HG03354 (cell line): ENCODE measurements at regions not wholly inside any gene's neighbourhood (a gene's known extent, or its start where the extent isn't known, plus 50 kb on each side); places are given as distances from the start of the nearest gene placed in this dataset.
"Not testable (repeated sequence)": the region's sequence is repeated elsewhere in the genome, so short reads cannot be mapped to it uniquely, and the experiment has no call there.

ENCODE experiments used
- ATAC-seq: cut with Tn5 transposase; IDR thresholded peaks from one replicate; pipeline ENCODE4 v1.9.1; 2021; ENCODE audit warnings: mild to moderate bottlenecking; ENCODE audit not compliant: unreplicated experiment, poor library complexity, severe bottlenecking

DNA sequence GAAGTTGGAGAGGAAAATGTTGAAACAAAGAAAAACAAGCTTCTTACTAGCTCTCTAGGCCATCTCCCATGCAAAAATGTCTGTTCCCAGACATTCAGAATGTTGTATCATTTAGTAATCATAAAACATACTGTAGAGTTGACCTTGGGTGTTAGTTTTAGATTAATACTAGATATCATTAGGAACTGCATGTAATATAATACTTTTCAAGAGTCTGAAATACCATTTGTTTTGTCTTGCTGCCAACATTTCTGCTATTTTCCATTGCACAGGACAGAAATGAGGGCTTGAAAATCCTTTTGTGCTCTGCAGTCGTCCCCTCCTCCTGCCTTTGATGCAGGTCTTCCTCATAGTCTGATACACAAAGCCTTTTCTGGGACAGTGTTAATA is 89.5 kb upstream of the RBMS1 start:
- ATAC-seq, result no peak

DNA sequence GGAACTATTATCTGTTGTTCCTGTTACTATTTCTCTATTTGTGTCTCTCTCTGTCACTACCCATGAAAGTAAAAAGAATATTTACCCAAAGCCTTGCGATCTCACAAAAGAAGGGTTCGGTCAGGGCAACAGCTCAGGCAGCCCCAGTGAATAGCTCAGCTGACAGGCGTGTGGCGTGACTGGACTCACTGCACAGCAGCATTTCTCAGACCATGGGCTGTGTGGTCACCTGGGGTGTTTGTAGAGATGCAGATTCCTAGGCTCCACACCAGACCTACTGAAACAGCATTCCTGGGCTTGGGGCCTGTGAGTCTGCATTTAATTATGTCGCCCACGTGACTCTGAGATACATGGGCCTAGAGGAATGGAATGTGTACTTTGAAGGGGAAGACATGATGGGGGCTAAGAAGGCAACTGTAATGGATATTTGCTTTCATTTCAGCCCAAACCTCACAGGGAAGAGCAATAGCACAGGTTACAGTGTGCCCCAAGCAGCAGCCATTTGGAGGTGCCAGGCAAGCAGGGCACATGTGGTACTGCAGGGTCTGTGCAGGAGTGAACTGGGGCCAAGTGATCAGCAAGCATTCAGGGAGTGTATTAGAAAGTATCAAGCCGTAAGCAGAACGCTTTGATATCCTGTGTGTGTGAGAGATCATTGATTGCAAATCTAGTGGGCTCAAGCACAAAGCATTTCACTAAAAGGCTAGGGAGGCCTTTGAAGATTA is 90.4 kb upstream of the RBMS1 start:
- no peak for ATAC-seq

DNA sequence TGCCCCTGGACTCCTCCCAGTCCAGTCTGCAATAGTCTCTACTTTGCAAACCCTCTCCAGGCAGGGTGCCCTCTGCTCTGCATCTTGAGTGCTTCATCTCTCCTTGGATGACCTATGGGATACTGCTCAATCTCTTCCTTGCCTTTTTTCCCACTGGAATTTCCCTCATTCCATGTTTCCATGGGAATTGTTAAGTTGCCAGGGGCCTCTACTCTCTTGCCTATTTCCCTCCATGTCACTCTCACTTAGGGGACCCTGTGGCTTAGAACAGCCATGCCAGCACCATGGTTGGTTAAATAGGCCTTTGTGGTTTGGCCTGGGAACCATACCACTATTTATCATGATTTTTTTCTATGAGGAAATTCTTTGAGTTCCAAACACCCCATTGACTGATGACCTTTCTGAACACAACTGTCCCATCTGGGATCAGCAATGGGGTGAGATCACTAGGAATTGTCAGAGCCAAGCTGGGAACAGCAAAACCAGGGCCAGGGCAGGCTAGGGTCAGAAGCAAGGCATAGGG is 91.4 kb upstream of the RBMS1 start:
- no peak for ATAC-seq

DNA sequence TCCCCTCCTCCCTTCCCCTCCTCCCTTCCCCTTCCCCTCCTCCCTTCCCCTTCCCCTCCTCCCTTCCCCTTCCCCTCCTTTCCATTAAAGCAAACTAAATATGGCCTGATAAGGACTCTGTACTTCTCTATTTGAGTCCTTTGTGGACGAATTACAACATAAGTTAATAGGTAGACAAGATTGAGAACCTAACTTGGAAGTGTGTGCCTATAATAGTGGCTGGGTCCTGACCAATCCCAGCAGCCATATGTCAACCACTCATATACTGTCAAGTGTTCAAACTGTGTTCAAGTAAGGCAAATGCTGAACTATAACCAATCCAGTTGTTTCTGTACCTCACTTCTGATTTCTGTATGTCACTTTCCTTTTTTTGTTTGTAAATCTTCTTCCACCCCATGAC is 97.1 kb upstream of the RBMS1 start:
- ATAC-seq, result no peak

DNA sequence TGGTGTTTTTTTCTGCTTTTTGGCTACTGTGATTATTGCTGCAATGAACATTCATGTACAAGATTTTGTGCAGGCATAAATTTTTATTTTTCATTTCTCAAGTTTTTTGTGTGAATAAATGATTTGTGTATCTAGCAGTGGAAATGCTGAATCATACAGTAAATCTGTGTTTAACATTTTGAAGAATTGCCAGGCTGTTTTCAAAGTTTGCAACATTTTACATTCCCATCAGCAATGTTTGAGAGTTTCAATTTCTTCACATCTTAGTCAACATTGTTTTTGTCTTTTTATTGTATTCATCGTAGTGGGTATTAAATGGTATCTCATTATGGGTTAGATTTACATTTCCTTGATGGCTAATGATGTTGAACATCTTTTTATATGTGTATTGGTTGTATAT is 98.8 kb upstream of the RBMS1 start:
- ATAC-seq, result no peak

DNA sequence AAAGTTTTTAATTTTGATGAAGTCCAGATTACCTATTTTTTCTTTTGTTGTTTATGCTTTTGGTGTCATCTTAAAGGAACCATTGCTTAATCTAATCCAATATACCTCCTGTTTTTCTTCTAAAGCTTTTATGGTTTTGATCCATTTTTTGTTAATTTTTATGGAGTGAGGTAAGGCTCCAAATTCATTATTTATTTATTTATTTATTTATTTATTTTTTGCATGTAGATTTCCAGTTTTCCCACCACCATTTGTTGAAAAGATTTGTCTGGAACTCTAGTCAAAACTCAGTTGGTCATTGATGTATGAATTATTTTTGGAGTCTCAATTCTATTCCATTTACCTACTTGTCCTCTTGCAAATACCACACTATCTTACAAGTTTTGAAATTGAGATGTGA is 99.4 kb upstream of the RBMS1 start:
- ATAC-seq, result no peak

DNA sequence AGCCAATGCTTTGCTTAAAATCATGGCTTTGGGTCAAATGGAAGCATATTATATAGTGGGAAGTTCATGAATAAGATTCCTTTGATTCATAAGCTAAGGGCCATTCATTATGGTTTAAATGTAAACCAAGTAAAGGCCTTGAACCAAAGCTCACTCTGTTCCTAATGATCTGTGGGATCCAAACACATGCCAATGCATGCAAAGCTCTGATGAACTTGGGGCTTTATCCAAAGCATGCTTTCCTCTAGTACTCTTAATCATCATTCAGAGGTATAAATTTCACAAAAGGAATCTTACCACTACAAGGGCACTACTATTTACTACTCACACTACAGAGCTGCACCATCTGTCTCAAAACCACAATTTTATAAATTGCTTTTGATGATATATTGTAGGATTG is 102.8 kb upstream of the RBMS1 start:
- ATAC-seq, result no peak

DNA sequence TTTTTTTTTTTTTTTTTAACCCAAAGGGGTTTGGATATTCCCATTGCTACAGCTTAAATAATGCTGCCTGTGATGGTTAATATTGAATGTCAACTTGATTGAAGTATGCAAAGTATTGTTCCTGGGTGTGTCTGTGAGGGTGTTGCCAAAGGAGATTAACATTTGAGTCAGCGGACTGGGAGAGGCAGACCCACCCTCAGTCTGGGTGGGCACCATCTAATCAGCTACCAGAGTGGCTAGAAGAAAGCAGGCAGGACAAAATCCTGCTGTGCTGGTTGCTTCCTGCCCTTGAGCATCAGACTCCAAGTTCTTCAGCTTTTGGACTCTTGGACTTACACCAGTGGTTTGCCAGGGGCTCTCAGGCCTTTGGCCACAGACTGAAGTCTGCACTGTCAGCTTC is 106.8 kb upstream of the RBMS1 start:
- not testable (repeated sequence) for ATAC-seq

DNA sequence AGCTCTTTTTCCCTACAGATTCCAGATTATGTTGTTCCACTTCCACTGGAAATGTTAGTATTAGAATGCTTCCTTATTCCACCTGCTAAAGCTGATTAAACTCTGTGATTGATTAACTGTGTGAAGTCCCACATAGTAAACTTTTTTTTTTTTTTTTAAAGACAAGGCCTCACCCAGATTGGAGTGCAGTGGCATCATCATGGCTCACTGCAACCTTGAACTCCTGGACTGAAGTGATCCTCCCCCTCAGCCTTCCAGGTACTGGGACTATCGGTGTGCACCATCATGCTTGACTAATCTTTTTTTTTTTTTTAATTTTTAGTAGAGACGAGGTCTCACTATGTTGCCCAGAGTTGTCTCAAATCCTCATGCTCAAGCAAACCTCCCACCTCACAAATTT is 108.5 kb upstream of the RBMS1 start:
- no peak for ATAC-seq

DNA sequence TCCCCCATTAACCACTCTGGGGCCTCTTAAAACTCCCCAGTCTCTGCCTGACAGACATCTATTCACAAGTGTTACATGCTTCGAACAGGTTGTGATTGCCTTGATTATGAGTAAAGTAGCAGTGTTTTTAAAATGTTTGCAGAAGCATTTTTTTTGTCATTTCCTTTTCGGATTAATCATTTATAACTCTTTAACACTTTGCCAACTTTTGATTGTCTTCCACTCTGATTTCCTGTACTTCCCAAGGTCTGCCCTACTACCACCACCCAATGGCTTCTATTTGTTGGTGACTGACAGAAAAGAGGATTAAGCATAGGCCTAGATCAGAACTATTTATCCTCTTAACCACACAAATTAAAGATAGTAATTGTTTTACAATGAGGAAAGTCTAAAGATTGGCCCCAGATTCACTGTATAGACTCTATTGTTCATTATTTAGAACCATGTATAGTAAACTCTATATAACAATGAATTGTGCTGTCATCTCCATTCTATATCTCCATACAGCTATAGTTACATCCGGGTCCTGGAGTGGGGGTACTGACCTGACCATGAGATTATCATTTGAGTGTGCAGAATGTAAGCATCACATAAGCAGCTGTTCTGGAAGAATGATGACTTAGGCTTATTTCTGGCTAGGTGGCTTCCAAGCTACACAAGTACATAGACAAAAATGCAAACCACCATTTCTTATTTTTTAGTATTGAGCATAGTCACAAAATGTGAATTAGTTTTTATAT is 110.3 kb upstream of the RBMS1 start:
- ATAC-seq, result no peak

DNA sequence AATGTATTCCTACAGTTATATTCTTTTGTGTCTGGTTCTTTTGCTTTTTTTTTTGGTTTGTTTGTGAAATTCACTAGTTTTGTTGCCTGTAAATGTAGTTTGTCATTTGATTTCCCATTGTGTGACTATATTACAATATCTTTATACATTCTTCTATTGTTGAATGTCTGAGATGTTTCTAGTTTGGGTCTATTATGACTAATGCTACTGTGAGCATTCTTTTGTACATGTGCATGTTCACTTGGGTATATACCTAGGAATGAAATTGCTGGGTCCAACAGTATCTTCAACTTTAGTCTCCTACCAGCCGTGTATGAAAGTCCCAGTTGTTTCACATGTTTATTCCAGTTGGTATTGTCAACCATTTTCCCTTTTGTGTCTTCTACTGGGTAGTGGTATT is 112.7 kb upstream of the RBMS1 start:
- ATAC-seq, result no peak

DNA sequence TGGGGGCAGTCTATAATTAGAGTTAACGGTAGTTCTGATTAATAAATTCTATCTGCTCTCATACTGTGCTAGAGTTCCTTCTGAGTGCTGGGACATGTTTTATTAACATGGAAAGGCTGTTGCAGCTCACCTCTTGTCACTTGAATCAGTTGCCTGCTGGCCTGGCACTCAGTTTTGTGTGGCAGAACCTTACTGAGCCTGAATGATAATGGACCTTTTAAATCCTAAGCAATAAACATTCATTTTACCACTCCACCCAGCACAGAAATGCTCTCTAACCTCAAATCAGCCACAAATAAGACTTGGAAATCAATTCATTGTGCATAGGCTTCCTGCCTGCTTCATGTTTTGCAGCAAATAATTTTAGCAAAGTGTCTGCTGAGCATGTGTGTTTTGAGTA is 115.0 kb upstream of the RBMS1 start:
- ATAC-seq, result no peak

DNA sequence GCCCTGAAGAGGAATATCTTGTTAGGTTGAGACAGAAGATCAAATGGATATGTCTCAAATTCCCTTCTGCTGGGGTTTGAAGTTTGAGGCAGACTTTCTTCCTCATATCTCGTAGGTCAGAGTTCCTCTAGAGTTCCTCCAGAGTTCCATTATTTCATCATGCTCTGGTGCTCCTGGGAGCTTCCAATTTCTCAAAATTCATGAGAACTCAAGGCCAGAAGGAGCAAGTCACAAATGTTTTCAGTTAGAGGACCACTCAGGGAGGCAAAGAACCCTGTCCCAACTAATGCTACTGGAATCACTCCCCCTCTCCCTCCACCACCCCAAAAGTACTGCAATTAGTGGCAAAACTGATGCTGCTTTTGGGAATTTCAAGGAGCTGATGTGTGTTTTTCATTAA is 115.7 kb upstream of the RBMS1 start:
- no peak for ATAC-seq

DNA sequence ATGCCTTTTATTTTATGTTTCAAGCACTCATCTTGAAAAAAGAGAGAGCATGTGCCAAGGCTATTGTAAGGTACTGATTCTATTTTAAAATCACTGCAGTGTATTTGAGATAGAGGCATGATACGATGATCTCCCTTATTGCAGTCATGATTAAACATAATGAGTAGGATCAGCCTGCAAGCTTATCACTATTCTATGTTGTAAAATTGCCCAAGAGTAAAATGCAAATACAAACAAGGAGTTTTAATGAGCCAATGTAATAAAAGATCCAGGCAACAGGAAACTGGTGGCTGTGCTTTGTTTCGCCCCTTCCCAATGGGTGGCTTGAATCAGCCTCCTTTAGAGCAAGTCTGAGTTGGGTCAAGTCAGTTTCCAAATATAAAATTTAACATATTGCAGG is 116.4 kb upstream of the RBMS1 start:
- ATAC-seq, result no peak

DNA sequence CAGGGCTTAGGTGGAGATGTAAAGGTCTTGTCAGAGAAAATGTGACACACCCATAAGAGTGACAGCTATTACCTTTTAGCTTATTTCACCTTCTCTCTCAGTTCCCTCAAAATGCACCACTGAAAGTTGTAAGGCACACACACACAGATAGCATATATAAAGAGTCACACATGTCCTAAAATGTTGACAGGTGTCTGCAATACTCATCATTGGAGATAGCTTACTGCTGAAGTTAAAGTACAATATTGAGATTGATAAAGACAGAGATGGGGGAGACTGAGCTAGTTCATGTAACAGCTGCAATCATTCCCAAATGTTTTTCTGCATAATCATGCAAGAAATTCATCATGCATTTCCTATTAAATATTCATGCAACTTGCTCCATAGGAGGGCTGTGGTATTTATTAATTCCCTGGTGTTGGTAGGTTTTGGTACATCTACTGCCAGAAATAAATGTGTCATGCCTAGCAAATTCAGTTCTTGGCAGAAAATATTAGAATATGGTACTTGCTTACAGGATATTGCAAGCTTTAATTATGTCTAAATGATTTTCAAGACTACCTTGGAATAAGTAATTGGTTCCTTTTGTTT is 118.8 kb upstream of the RBMS1 start:
- ATAC-seq, result no peak

DNA sequence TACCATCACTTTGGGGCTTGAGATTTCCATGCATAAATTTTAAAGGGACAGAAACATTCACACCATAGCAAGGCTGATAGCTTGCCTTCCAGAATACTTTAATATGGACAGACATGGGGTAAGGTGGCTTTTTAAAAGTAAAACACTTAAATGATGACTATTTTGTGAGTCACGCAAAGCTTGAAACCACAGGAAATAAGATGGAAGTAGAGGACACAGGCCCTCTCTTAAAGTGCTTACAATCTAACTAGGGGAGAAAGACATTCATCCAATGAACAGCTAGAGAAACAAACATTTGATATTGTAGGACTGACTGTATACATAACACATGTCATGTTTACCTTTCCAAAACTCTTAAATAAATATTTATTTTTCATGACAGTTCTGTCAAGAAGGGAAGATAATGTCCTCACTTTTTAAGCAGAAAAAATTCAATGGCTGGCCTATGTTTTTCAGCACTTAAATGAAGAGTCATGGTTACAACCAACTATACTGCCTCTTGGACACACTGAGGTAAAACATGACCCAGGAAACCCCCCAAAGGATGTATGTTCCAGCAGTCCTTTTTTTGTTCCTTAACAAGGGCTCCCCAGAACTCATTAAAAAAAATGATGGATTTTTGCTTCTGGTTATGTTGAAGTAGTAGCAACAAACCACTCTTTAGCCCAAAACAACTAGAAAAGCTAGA is 120.0 kb upstream of the RBMS1 start:
- no peak for ATAC-seq

DNA sequence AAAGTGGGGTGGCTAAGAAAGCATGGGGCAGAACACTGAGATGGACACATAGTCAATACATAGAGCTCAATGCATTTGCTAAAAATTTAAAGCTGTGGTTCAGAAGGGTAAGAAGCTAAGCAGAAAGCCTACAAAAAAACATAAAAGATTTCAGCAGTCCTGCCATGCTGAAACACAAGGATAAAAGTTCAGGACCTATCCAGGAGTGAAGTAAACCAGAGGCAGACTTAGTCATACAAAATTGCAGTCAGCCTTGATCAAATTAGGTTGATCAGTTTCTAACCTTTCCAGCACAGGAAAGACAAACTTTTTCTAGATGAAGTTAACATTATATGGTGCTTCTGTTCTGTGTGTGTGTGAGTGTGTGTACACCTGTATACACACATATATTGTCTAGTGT is 120.8 kb upstream of the RBMS1 start:
- no peak for ATAC-seq

DNA sequence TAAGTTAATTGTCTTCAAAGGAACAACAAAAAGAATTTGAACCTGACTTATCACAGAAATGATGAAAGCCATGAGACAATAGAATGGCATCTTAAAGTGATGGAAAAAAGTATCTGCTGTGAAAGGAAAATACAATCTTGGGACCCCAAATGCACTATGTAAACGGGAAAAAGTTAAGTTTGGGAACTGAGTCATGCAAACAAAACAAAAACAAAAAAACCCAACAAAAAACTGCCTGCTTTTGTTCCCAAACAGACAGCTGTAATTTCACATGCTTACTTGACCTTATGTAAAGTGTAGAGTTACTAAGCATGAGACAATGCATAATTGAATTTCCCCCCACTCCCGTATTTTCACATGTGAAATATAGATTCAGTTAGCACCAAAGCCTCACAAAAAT is 122.1 kb upstream of the RBMS1 start:
- no peak for ATAC-seq

DNA sequence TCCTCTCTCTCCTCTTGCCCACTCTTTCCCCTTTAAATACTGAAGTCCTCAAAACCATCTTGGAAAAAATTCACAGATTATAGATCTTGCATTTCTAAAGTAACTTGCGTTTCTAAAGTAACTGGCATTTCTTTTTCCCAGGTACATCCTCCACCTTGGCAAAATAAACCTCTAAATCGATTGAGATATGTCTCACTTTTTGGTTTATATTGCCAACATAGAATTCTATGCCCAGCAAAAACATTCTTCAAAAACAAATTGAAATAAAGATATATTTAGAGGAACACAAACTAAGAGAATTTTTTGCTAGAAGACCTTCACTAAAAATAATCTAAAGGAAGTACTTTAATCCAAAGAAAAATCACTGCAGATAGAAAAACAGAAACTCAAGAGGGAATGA is 122.5 kb upstream of the RBMS1 start:
- no peak for ATAC-seq

DNA sequence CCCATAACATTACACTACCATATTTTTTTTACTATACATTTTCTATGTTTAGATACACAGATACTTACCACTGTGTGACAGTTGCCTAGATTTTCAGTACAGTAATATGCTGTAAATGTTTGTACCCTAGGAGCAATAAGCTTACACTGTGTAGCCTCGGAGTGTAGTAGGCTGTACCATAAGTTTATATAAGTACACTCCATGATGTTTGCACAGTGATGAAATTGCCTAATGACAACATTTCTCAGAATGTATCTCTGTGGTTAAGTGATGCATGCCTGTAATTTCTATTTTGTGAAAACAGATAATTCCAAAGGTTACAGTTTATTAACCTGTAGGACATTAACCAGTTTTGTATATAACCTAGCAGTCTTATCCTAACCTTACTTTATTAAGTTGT is 128.1 kb upstream of the RBMS1 start:
- no peak for ATAC-seq
